ENCODE measurements at regions not wholly inside any gene's neighbourhood (a gene's known extent, or its start where the extent isn't known, plus 50 kb on each side); places are given as distances from the start of the nearest gene placed in this dataset.
"Not testable (repeated sequence)": the region's sequence is repeated elsewhere in the genome, so short reads cannot be mapped to it uniquely, and the experiment has no call there.

DNA sequence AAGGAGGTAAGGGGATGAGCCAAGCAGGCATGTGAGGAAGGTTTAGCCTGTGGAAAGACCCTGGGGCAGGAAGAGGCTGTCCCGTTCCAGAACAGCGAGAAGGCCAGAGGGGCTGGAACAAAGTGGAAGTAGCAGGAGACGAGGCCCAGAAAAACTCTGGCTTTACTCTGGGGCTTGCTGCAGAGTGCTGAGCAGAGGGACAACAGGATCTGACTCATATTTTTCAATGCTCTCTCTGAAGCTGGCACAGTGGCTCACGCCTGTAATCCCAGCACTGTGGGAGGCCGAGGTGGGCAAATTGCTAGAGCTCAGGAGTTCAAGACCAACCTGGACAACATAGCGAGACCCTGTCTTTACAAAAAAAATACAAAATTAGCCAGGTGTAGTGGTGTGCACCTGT, 52.4 kb upstream of the PAX7 start:
- no peak for DNase-seq (ENCODE audit: low read depth)
- TF ChIP-seq, protein P1, sequence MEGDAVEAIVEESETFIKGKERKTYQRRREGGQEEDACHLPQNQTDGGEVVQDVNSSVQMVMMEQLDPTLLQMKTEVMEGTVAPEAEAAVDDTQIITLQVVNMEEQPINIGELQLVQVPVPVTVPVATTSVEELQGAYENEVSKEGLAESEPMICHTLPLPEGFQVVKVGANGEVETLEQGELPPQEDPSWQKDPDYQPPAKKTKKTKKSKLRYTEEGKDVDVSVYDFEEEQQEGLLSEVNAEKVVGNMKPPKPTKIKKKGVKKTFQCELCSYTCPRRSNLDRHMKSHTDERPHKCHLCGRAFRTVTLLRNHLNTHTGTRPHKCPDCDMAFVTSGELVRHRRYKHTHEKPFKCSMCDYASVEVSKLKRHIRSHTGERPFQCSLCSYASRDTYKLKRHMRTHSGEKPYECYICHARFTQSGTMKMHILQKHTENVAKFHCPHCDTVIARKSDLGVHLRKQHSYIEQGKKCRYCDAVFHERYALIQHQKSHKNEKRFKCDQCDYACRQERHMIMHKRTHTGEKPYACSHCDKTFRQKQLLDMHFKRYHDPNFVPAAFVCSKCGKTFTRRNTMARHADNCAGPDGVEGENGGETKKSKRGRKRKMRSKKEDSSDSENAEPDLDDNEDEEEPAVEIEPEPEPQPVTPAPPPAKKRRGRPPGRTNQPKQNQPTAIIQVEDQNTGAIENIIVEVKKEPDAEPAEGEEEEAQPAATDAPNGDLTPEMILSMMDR (IDR thresholded peaks at IDR 0.05; ENCODE audit: insufficient read depth, low read depth, low read length, missing control alignments): no peak
- H3K4me3 ChIP-seq (ENCODE audit: low read depth, low read length): no peak overlapping the region

DNA sequence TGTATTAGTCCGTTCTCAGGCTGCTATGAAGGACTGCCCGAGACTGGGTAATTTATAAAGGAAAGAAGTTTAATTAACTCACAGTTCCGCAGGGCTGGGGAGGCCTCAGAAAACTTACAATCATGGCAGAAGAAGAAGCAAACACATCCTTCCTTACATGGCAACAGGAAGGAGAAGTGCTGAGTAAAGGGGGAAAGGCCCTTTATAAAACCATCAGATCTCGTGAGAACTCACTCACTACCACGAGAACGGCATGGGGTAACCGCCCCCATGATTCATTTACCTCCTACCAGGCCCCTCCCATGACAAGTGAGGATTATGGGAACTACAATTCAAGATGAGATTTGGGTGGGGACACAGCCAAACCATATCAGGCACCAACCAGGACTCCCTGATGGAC, 51.4 kb upstream of the PAX7 start:
- DNase-seq (ENCODE audit: low read depth): peak; percentile 34

GRCh38 chr1:18580047-18580446, 50.6 kb upstream of the PAX7 start:
- H3K4me3 ChIP-seq (ENCODE audit: low read depth, low read length): no peak overlapping the region
- no peak for DNase-seq (ENCODE audit: low read depth)
- TF ChIP-seq, protein P1 (IDR thresholded peaks at IDR 0.05; ENCODE audit: insufficient read depth, low read depth, low read length, missing control alignments): no peak

More for the DNA sequence above, 51.4 kb upstream of the PAX7 start:
- not testable (repeated sequence) for H3K4me3 ChIP-seq (ENCODE audit: low read depth, low read length)

DNA sequence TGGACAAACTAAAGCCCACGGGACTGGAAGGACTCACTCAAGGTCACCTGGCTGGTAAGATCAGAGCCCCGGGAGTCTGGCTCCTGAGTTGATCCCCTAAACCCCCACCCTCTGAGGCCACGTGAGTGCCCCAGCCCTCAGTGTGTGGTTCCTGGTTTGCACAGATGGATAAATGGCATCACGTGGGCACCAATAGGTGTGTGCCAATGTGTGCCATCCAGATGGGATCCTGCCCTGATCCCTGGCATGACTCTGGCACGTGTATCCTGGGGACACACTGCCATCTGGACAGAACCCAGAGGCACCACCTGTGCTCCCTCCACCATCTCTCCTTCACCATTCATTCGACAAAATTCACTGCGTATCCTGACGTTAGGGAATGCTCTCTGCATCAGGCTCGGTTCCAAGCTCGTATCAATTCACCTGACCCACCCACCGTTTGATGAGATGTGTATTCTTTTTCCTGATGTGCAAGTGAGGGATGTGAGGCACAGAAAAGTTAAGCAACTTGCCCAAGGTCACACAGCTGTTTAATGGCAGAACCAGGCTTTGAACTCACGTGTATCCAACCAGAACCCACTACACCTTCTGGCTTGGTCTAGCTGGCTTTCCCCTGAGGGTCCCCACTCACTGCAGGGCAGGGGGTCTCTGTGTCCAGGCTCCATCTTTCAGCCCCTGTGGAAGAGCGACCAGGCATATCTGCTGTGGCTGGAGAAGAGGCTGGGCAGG, 49.8 kb upstream of the PAX7 start:
- no peak overlapping the region for H3K4me3 ChIP-seq (ENCODE audit: low read depth, low read length)
- TF ChIP-seq, protein P1 (IDR thresholded peaks at IDR 0.05; ENCODE audit: insufficient read depth, low read depth, low read length, missing control alignments): no peak
- DNase-seq (ENCODE audit: low read depth): no peak

Data from GM12865 (cell line).